H1 (cell line): ENCODE measurements at regions not wholly inside any gene's neighbourhood (a gene's known extent, or its start where the extent isn't known, plus 50 kb on each side); places are given as distances from the start of the nearest gene placed in this dataset.

Experiments
- CBX8 ChIP-seq: fragments of 300-800, 300-1000 bp; sonication (generic); IDR thresholded peaks from 2 replicates; pipeline ENCODE4 v1.7.1; 2016; ENCODE audit warnings: low read depth, low read length, borderline replicate concordance
- CHD7 ChIP-seq: fragments of 300-600 bp; sonication (generic); IDR thresholded peaks from 2 replicates; pipeline ENCODE4 v1.7.1; 2012; ENCODE audit warnings: low read length, moderate library complexity, mild to moderate bottlenecking, inconsistent platforms; ENCODE audit not compliant: insufficient replicate concordance
- HDAC6 ChIP-seq: IDR thresholded peaks from one replicate; pipeline ENCODE4 v1.7.1; 2012; ENCODE audit warnings: low read depth, mild to moderate bottlenecking, inconsistent platforms, low read length, moderate library complexity
- KDM5A ChIP-seq: fragments of 200-600 bp; IDR thresholded peaks from 2 replicates; pipeline ENCODE4 v1.7.1; 2012; ENCODE audit warnings: mild to moderate bottlenecking, low read length, inconsistent platforms, mixed read lengths
- NANOG ChIP-seq: IDR thresholded peaks from 2 replicates; pipeline ENCODE4 v1.6.1; 2011; ENCODE audit warnings: low read length, low read depth, mild to moderate bottlenecking, inconsistent platforms; ENCODE audit not compliant: insufficient read depth, poor library complexity, severe bottlenecking
- RFX5 ChIP-seq: IDR thresholded peaks from 2 replicates; pipeline ENCODE4 v1.6.1; 2011; ENCODE audit warnings: low read depth, low read length, improper control_type of control experiment, borderline replicate concordance
- SIX5 ChIP-seq: IDR thresholded peaks from 2 replicates; pipeline ENCODE4 v1.6.1; 2011; ENCODE audit warnings: mild to moderate bottlenecking, low read depth, low read length
- SRF ChIP-seq: IDR thresholded peaks from 2 replicates; pipeline ENCODE4 v1.6.1; 2011; ENCODE audit warnings: mild to moderate bottlenecking, low read depth, low read length, moderate library complexity
- TF ChIP-seq, protein P1 (sequence below): IDR thresholded peaks from 2 replicates; pipeline ENCODE4 v1.6.1; 2012; ENCODE audit warnings: inconsistent platforms

DNA sequence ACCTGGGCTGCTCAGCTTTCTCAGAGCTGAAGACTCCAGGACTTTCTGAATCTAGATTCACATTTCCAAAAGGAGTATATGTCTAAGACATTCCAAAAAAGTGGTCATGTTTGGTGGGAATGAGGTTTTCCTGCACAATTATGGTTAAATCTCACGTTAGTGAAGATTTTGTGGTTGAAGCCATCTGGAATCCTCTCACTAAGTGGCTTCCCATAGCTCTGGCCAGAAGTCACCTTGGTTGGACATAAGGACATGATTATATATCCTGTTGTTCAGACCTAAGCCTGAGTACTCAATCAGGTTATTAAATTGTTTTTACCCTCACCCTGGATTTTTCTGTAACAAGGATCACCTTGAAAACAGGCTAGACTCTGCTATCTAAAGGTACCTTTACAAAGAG lies 176.1 kb upstream of the PLN start (continued):
- TF ChIP-seq CHD7 (no peak), KDM5A (no peak), NANOG (no peak), SIX5 (no peak), SRF (no peak), RFX5 (no peak), CBX8 (no peak), HDAC6 (no peak)
- TF ChIP-seq, protein P1, sequence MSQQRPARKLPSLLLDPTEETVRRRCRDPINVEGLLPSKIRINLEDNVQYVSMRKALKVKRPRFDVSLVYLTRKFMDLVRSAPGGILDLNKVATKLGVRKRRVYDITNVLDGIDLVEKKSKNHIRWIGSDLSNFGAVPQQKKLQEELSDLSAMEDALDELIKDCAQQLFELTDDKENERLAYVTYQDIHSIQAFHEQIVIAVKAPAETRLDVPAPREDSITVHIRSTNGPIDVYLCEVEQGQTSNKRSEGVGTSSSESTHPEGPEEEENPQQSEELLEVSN = no peak
